ENCODE measurements at regions not wholly inside any gene's neighbourhood (a gene's known extent, or its start where the extent isn't known, plus 50 kb on each side); places are given as distances from the start of the nearest gene placed in this dataset.

DNA sequence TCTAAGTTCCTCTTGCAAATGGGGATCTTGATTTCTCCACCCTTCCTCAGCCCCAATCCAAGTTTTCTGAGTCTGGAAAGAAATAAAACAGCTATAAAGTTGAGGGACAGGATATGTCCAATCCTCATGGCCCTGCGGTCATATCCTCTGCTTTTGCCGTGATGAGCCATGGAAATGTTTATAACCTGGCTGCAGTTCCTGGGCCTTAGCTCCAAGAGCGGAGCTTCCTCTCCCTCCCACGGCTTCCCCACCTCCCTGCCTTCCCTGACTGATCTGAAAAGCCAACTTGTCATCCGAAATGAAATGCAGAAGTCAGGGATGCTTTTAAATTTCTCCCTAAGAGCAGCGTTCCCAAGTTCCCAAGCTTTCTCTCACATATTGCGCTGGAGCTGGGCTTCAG, 221.5 kb upstream of the SFRP2 start:
- FAIRE-seq (no peak), DNase-seq (ENCODE audit: low read depth in 1 of 2, low spot score in 2 of 2) (no peak)
- H4K5ac ChIP-seq (ENCODE audit: insufficient read length, low read depth, low read length): no peak overlapping the region
- no peak overlapping the region for H3K56ac ChIP-seq (replicated peaks; ENCODE audit: insufficient read length, low read depth, low read length)
- no peaks in the 10 kb centered on the region for H3K36me3 ChIP-seq (ENCODE audit: control insufficient read depth in 2 of 4, insufficient read depth in 4 of 4, low read length in 3 of 4)
- 91% methylated on average over 7 of the region's 7 CpGs; no CpG with 5 or more reads in 1 of the 2 experiments for WGBS, 2 experiments (ENCODE audit: extremely low coverage in 1 of 2, insufficient coverage in 1 of 2, insufficient read length in 1 of 2, insufficient replicate concordance in 2 of 2, low coverage in 1 of 2, low lambda C conversion rate in 2 of 2, missing lambda C conversion rate in 1 of 2)
- H4K20me1 ChIP-seq (replicated peaks in 1 of 2; ENCODE audit: control insufficient read depth in 1 of 2, insufficient read depth in 2 of 2, low read length in 2 of 2): no peaks in the 10 kb centered on the region
- H2BK12ac ChIP-seq (ENCODE audit: low read depth, low read length): no peak overlapping the region
- H3K18ac ChIP-seq (ENCODE audit: extremely low read depth, low read length): no peak overlapping the region
- no peak overlapping the region for H3K4me2 ChIP-seq (ENCODE audit: insufficient read depth in 1 of 2, low read depth in 2 of 2, low read length in 2 of 2)
- H4K8ac ChIP-seq (ENCODE audit: extremely low read depth, insufficient read depth, low read length): no peak overlapping the region; the same call in 1 of the 2 replicates
- no peak overlapping the region for H2BK20ac ChIP-seq (ENCODE audit: low read length)
- H3K4me1 ChIP-seq (replicated peaks in 1 of 4; ENCODE audit: control insufficient read depth in 3 of 4, insufficient read depth in 4 of 4, low read length in 3 of 4): no peaks in the 10 kb centered on the region
- H4K91ac ChIP-seq (replicated peaks; ENCODE audit: insufficient read length, low read length): no peak overlapping the region
- H3K23ac ChIP-seq (ENCODE audit: insufficient read length): no peak overlapping the region
- no peaks in the 10 kb centered on the region for H3K79me2 ChIP-seq (ENCODE audit: control insufficient read depth in 1 of 2, insufficient read depth in 2 of 2, low read length in 2 of 2)
- POLR2A ChIA-PET (ENCODE audit: partially characterized antibody): interaction anchor here (1.3 kb wide), 1 partner anchor 220 kb away, joined by 4 read pairs; no protein-coding TSS in a partner anchor
- no peak overlapping the region for H2BK15ac ChIP-seq (ENCODE audit: low read length)
- H3K79me1 ChIP-seq (ENCODE audit: low read depth, low read length): no peaks in the 10 kb centered on the region
- CTCF ChIA-PET (ENCODE audit: partially characterized antibody): interaction anchor here (0.7 to 1.6 kb wide), 3 partner anchors 9 to 244 kb away, joined by 3 to 9 read pairs (median 8); no protein-coding TSS in a partner anchor
- no peak overlapping the region for H2BK120ac ChIP-seq (replicated peaks; ENCODE audit: low read depth, low read length)
- H3K9me3 ChIP-seq (ENCODE audit: insufficient read depth in 2 of 2, low read depth in 1 of 2, low read length in 1 of 2): no peaks in the 10 kb centered on the region
- no peak overlapping the region for H3K4me3 ChIP-seq (ENCODE audit: extremely low read depth in 1 of 4, insufficient read depth in 2 of 4, low read depth in 3 of 4, low read length in 4 of 4)
- no peaks in the 10 kb centered on the region; a peak in 1 of 7 replicates for H3K27me3 ChIP-seq (replicated peaks in 1 of 4; ENCODE audit: control insufficient read depth in 3 of 4, extremely low read depth in 1 of 4, insufficient read depth in 3 of 4, low read length in 3 of 4)
- H3K4ac ChIP-seq (replicated peaks; ENCODE audit: insufficient read length, low read depth, low read length): no peak overlapping the region
- no peak overlapping the region for H2AFZ ChIP-seq (ENCODE audit: low read length)
- H3K23me2 ChIP-seq (ENCODE audit: low read depth, low read length): peaks cover 2% of the 10 kb centered on the region; the same call in 1 of the 2 replicates
- no peak overlapping the region for H2BK5ac ChIP-seq (ENCODE audit: low read depth, low read length)
- no peak overlapping the region for H3K9ac ChIP-seq (replicated peaks in 1 of 4; ENCODE audit: extremely low read depth in 1 of 4, low read depth in 3 of 4, low read length in 3 of 4)
- no peak overlapping the region for H2AK5ac ChIP-seq (ENCODE audit: low read depth, low read length)
- H3K14ac ChIP-seq (ENCODE audit: insufficient read length): no peak overlapping the region
- H3K27ac ChIP-seq (ENCODE audit: low read depth, low read length): no peak overlapping the region
- TF ChIP-seq, protein P1, sequence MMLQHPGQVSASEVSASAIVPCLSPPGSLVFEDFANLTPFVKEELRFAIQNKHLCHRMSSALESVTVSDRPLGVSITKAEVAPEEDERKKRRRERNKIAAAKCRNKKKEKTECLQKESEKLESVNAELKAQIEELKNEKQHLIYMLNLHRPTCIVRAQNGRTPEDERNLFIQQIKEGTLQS (IDR thresholded peaks at IDR 0.05; ENCODE audit: insufficient read depth, low read depth, low read length): no peak
- TF ChIP-seq YY1 (IDR thresholded peaks at IDR 0.05; ENCODE audit: low read depth, low read length): no peak
- no peak for TF ChIP-seq CBX5 (IDR thresholded peaks at IDR 0.05; ENCODE audit: low read depth, low read length)
- no peak for TF ChIP-seq TBP (IDR thresholded peaks at IDR 0.05; ENCODE audit: low read depth, low read length)

All from H1 (cell line).